HUES6 (cell line): ENCODE measurements at regions not wholly inside any gene's neighbourhood (a gene's known extent, or its start where the extent isn't known, plus 50 kb on each side); places are given as distances from the start of the nearest gene placed in this dataset.

ENCODE experiments used
- H3K27ac ChIP-seq: 2 replicates; pipeline ENCODE4 v1.7.0; 2013; ENCODE audit warnings: low read depth, mild to moderate bottlenecking, low read length, inconsistent platforms
- H3K27me3 ChIP-seq: 2 replicates; pipeline ENCODE4 v1.6.1; 2013; ENCODE audit warnings: low read length; ENCODE audit not compliant: control insufficient read depth, insufficient read depth
- H3K36me3 ChIP-seq: 2 replicates; pipeline ENCODE4 v1.6.1; 2013; ENCODE audit warnings: low read length; ENCODE audit not compliant: control insufficient read depth, insufficient read depth
- H3K4me1 ChIP-seq: 2 replicates; pipeline ENCODE4 v1.6.1; 2013; ENCODE audit warnings: low read length; ENCODE audit not compliant: control insufficient read depth, insufficient read depth
- H3K4me3 ChIP-seq: 2 replicates; pipeline ENCODE4 v1.5.1; 2013; ENCODE audit warnings: low read depth, low read length
- H3K9ac ChIP-seq: one replicate; pipeline ENCODE4 v1.6.1; 2013; ENCODE audit warnings: mild to moderate bottlenecking, low read length
- H3K9me3 ChIP-seq: 2 replicates; pipeline ENCODE4 v1.6.1; 2013; ENCODE audit warnings: low read depth, low read length; ENCODE audit not compliant: control insufficient read depth, insufficient read depth

DNA sequence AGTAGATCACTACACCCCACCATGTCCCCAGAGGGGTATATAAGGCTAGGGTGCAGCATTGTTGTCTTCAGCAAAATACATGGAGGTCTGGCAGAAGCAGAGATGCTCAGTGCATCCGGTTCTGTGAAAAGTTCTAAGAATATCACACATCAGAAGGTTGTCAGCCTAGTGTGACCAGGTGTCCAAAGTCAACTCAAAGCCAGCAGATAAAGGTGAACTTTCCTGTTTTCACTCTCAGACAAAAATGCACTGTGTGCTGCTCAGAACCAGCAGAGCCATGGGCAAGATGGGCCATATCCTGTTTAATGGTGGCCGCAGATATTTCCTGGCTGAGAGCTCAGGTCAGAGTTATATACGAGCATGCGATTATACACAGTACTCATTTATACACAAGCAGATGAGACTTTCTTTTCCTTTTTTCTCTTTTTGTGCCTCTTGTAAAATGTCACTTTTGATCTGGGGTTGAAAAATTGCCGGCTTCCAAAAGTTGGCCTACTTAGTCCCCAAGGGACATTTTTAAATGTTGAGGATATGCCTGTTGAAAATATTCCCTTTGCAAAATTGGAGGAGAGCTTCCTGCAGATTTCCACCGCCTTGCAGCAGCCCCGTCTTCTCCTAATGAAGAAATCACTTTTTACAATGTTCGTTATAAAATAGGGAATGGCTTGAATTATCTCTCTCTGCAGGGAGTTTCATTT lies 425.6 kb upstream of the SALL1 start:
- Histone ChIP-seq H3K27me3 (no peaks in the 10 kb centered on the region), H3K9ac (no peak overlapping the region), H3K4me3 (no peak overlapping the region), H3K36me3 (no peaks in the 10 kb centered on the region), H3K9me3 (no peaks in the 10 kb centered on the region), H3K27ac (no peak overlapping the region), H3K4me1 (peaks cover 20% of the 10 kb centered on the region)

DNA sequence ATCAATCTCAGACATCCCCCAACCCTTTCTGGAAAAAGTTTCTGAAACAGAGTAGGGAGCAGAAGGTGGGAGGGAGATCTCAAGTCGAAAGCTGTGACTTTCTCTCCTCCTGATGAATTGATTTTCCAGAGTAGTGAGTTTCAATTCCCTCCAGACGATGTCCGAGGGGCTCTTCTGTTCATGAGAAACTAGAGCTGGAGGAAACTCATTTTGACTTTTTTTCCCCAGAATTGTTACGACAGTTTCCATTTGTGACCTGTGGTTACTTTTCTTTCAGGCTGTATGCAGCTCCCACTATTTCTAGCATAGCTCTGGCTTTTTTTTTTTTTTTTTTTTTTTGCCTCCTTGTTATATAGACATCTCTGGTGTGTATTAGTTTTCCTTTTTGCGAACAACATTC lies 422.1 kb upstream of the SALL1 start:
- no peak overlapping the region for H3K4me3 ChIP-seq
- peaks cover 17% of the 10 kb centered on the region for H3K4me1 ChIP-seq
- H3K9me3 ChIP-seq: no peaks in the 10 kb centered on the region

DNA sequence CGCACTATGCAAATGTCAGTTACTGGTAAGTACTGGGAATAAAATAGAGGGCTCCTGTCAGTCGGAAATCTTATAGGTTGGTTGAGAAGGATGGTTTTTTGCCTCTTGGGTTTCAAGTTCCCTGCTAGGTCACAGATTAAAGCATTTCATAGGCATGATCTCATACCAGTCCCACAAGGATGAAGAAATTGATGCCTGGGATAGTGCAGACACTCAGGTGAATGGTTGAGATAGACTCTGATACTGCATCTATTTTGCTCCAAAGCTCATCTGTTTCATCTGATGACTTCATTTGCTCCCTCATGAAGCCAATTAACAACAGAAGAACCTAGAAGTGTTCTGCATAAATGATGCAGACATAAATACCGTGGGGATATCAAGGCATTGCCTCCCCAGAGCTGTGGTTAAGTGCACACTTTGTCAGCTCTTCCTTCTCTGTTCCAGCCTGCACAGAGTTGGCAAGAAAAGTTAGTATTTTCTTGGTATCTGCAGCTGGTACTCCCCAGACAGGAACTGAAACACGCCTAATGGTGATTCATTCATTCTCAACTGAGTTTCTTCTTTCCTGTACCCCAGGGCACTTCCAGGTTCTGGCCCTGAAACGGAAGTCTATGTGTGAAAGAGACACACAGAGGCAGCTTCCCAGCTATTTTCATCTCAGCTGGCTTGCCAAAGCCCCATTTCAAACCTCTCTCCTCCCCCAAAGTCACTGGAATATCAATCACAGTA lies 418.3 kb upstream of the SALL1 start:
- Histone ChIP-seq H3K36me3 (no peaks in the 10 kb centered on the region), H3K4me1 (no peaks in the 10 kb centered on the region; the same call in 1 of the 2 replicates)

More for the DNA sequence above, 422.1 kb upstream of the SALL1 start:
- H3K36me3 ChIP-seq: no peaks in the 10 kb centered on the region
- no peak overlapping the region for H3K27ac ChIP-seq
- H3K9ac ChIP-seq: no peak overlapping the region
- H3K27me3 ChIP-seq: no peaks in the 10 kb centered on the region

DNA sequence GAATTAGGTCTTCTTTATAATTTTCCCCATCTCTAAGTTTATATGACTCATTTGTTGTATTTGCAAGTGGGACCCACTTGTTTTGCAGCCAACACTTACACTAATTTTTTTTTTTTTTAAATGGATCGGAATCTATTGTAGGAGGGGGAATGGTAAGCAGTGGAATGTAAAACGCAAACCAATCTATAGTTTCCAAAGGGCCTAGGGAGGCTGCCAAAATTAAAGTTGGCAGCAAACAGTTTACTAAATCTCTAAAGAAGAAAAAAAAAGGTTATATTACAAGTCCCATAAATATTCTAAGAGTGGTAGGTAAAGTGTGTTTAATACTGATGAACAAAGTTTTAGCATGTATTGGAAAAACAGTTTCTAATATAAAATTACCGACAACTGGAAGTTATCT lies 416.8 kb upstream of the SALL1 start:
- H3K36me3 ChIP-seq: no peaks in the 10 kb centered on the region
- H3K27ac ChIP-seq: no peak overlapping the region
- no peak overlapping the region for H3K4me3 ChIP-seq
- H3K9me3 ChIP-seq: peaks cover 12% of the 10 kb centered on the region; the same call in 1 of the 2 replicates
- no peak overlapping the region for H3K9ac ChIP-seq
- H3K4me1 ChIP-seq: no peaks in the 10 kb centered on the region; the same call in 1 of the 2 replicates
- H3K27me3 ChIP-seq: no peaks in the 10 kb centered on the region

More for the DNA sequence above, 418.3 kb upstream of the SALL1 start:
- Histone ChIP-seq H3K27ac (no peak overlapping the region), H3K27me3 (no peaks in the 10 kb centered on the region), H3K9ac (no peak overlapping the region), H3K9me3 (peaks cover 11% of the 10 kb centered on the region; the same call in 1 of the 2 replicates), H3K4me3 (no peak overlapping the region)

DNA sequence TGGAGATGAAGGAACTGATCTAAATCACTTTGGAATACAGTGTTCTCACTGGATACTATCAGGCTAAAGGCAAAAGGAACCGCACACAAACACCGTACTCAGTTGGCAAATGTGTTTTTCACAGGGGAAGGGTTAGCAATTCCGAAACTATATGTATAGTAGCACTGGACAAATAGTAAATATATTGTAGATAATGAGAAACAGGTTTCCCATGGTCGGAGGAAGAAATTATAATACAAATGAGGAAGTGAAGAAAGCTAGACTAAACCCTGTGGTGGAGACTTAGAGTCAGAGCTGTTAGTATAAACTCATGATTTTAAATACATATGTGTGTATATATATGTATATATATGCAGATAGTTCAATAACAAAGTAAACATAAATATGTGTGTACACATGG lies 414.1 kb upstream of the SALL1 start:
- Histone ChIP-seq H3K27me3 (no peaks in the 10 kb centered on the region), H3K36me3 (no peaks in the 10 kb centered on the region), H3K27ac (no peak overlapping the region), H3K9me3 (peaks cover 12% of the 10 kb centered on the region; the same call in 1 of the 2 replicates), H3K9ac (no peak overlapping the region), H3K4me1 (peaks cover under 1% of the 10 kb centered on the region; the same call in 1 of the 2 replicates), H3K4me3 (no peak overlapping the region)

DNA sequence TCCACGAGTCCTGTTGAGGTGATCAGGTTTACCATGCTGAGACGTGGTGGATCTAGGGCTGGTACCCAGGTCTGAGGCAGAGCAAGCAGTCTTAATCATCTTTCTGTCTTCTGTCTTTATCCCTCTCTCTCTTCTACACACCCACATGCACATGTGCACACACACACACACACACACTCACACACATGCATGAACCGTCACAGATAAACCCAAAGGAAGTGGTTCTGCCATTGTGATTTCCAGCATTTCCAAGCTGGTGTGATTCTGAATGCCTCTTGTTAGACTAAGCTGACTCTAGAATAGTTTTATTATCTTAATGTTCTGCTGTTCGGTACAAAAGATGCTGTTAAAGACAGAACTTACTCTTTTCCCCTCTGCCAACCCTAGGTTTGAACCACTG lies 411.8 kb upstream of the SALL1 start:
- Histone ChIP-seq H3K9me3 (peaks cover 12% of the 10 kb centered on the region; the same call in 1 of the 2 replicates), H3K27ac (no peak overlapping the region), H3K9ac (no peak overlapping the region), H3K36me3 (no peaks in the 10 kb centered on the region), H3K27me3 (no peaks in the 10 kb centered on the region), H3K4me3 (no peak overlapping the region), H3K4me1 (peaks cover 3% of the 10 kb centered on the region; the same call in 1 of the 2 replicates)

DNA sequence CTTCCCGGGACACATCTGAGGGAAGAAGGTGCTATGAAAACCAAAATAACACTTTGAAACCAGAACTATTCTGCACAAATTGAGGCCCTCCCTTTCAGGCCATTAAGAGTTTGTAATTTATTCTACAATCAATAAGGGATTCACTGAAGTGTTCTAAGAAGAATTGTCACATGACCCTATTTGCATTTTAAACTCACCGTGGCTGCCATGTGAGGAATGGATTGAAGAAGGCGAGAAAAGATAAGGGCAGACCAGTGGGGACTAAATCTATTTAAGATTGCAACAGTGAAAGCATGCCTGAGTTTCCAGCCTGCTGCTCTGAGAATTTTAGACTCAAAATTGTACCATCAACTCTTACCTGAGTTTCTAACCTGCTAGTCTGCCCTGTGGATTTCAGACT lies 408.8 kb upstream of the SALL1 start:
- Histone ChIP-seq H3K4me3 (no peak overlapping the region), H3K9ac (no peak overlapping the region), H3K36me3 (no peaks in the 10 kb centered on the region), H3K27me3 (no peaks in the 10 kb centered on the region), H3K4me1 (peaks cover 3% of the 10 kb centered on the region; the same call in 1 of the 2 replicates), H3K9me3 (peaks cover 5% of the 10 kb centered on the region; the same call in 1 of the 2 replicates), H3K27ac (no peak overlapping the region)

DNA sequence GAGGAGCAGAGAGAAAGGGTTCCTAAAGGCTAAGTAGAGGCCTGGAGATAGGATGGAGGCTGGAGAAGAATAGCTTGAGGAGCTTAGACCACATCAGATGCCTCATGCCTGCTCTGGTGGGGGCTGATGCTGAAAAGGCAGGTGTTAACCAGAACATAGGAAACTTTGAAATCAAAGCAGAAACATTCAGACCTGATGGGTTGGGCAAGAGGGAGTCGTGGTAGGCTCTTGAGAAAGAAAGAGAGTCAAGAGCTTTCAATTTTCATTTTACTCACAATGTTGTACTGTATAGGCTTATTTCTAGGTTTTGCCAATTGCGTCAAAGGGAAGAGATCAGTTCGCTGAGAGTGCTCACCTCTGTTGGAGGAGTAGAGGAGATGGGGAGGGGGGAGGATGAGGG lies 406.6 kb upstream of the SALL1 start:
- Histone ChIP-seq H3K9ac (no peak overlapping the region), H3K4me1 (peaks cover 3% of the 10 kb centered on the region; the same call in 1 of the 2 replicates), H3K9me3 (no peaks in the 10 kb centered on the region), H3K27me3 (no peaks in the 10 kb centered on the region), H3K27ac (no peak overlapping the region), H3K4me3 (no peak overlapping the region), H3K36me3 (no peaks in the 10 kb centered on the region)

DNA sequence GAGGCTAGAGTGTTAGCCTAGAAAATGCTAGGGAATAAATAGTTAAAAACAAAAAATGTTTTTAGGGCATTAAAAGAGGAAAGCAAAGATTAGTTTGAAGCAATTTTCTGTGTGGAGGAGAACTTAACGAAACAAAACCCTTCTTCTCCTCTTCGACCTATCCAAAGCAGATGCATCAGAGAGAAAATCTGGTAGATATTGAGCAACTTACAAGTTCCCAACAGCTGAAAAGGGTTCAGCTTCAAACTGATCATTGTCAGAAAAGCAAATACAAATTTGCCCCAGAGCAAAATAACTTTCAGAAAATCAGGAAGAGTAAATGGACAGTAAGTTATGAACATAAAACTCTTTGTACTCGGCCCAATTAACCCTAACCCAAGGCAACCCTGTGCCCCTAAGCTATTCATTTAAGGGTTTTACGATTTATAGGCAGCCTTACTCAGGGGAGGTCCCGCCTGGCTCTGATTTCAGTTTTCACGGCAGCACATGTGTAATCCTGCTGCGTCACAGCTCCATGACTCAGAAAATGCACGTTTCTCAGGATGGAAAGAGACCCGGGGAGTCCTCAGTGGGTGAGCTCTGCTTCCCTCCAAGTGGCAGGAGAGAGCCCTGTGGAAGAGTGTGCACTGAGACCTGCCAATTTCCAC lies 405.7 kb upstream of the SALL1 start:
- Histone ChIP-seq H3K27ac (no peak overlapping the region), H3K9me3 (no peaks in the 10 kb centered on the region), H3K4me1 (peaks cover 3% of the 10 kb centered on the region; the same call in 1 of the 2 replicates), H3K9ac (no peak overlapping the region), H3K4me3 (no peak overlapping the region), H3K36me3 (no peaks in the 10 kb centered on the region), H3K27me3 (no peaks in the 10 kb centered on the region)

DNA sequence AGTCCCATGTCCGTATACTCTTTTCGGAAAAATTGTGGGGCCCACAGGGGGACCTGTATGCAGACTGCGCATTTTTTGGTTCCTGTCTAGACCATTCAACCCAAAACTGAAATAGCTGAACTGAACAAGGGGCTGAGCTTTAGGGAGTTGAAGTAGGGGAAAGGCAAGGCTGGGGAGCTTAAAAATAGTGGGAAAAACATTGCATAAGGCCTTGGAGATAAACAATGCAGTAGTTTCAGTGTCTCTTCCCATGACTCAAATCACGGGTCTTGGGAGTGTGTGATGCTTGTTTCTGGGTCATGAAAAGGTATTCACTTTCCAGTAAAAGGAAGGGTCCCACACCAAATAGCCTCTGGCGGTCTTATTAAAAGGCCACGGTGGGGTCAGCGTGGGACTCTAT lies 402.8 kb upstream of the SALL1 start:
- Histone ChIP-seq H3K27me3 (no peaks in the 10 kb centered on the region), H3K27ac (no peak overlapping the region), H3K4me1 (peaks cover 3% of the 10 kb centered on the region; the same call in 1 of the 2 replicates), H3K4me3 (no peak overlapping the region), H3K9me3 (no peaks in the 10 kb centered on the region), H3K36me3 (no peaks in the 10 kb centered on the region), H3K9ac (no peak overlapping the region)

DNA sequence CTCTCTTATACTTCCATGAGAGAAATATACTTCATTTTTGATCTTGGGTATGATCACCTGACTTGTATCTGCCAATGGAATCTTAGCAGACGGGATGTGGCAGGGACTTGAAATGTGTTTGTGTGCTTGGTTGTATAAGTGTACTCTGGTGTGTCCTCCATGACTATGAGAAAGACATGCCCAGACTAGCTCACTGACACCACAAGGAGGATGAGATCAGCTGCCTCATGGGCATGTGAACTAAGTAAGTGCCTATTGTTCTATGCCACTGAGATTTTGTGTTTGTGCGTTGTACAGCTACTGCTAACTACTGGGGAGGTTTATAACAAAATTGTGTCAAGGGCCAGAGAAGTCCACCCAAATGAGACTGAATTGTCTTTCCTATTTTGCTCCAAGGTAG lies 402.2 kb upstream of the SALL1 start:
- H3K9ac ChIP-seq: no peak overlapping the region
- no peak overlapping the region for H3K4me3 ChIP-seq
- H3K27ac ChIP-seq: no peak overlapping the region
- no peaks in the 10 kb centered on the region for H3K9me3 ChIP-seq
- H3K4me1 ChIP-seq: peaks cover 3% of the 10 kb centered on the region; the same call in 1 of the 2 replicates
- no peaks in the 10 kb centered on the region for H3K27me3 ChIP-seq
- no peaks in the 10 kb centered on the region for H3K36me3 ChIP-seq
